ENCODE measurements at regions not wholly inside any gene's neighbourhood (a gene's known extent, or its start where the extent isn't known, plus 50 kb on each side); places are given as distances from the start of the nearest gene placed in this dataset.
"Not testable (repeated sequence)": the region's sequence is repeated elsewhere in the genome, so short reads cannot be mapped to it uniquely, and the experiment has no call there.

DNA sequence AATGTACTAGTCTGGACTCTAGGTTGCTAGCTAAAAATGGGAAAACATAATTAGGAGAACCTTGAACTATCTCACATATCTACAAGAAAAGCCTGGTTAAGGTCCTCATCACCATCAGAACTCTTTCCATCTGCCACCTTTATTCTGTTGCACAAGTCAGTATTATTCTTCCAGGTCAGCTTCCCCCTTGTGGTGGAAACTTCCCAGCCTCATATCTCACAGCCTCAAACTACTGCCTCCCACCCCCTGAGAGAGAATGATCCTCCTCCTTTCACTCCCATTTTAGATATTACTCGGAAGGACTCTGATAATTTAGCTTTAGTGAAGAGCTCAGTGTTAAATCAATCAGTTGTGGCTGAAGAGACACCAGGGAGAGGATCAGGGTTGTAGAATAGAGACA, 197.3 kb downstream of the ZNF92 start:
- TF ChIP-seq SUZ12 (IDR thresholded peaks at IDR 0.05); BHLHE40 (IDR thresholded peaks at IDR 0.05; ENCODE audit: borderline replicate concordance); TARDBP (IDR thresholded peaks at IDR 0.05); NFRKB (IDR thresholded peaks at IDR 0.05); ELF4 (IDR thresholded peaks at IDR 0.05); FOXK2 (IDR thresholded peaks at IDR 0.05); ARNT (IDR thresholded peaks at IDR 0.05); HDGF (IDR thresholded peaks at IDR 0.05; ENCODE audit: borderline replicate concordance); FOXM1 (IDR thresholded peaks at IDR 0.05; ENCODE audit: borderline replicate concordance); SP1 (IDR thresholded peaks at IDR 0.05); FOXA1 (IDR thresholded peaks at IDR 0.05): not testable (repeated sequence)
- TF ChIP-seq, protein P1, sequence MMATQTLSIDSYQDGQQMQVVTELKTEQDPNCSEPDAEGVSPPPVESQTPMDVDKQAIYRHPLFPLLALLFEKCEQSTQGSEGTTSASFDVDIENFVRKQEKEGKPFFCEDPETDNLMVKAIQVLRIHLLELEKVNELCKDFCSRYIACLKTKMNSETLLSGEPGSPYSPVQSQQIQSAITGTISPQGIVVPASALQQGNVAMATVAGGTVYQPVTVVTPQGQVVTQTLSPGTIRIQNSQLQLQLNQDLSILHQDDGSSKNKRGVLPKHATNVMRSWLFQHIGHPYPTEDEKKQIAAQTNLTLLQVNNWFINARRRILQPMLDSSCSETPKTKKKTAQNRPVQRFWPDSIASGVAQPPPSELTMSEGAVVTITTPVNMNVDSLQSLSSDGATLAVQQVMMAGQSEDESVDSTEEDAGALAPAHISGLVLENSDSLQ (IDR thresholded peaks at IDR 0.05): not testable (repeated sequence)

All from HEK293T (cell line).